Myocyte (in vitro differentiated cells): ENCODE measurements at regions not wholly inside any gene's neighbourhood (a gene's known extent, or its start where the extent isn't known, plus 50 kb on each side); places are given as distances from the start of the nearest gene placed in this dataset.
"Not testable (repeated sequence)": the region's sequence is repeated elsewhere in the genome, so short reads cannot be mapped to it uniquely, and the experiment has no call there.

Experiments used
- DNase-seq: peaks from one replicate; pipeline ENCODE4 v3.0.0-alpha.2; 2012; ENCODE audit warnings: low read depth

GRCh38 chr17:33932996-33933395, 322.1 kb upstream of the CCL2 start:
- DNase-seq = no peak

DNA sequence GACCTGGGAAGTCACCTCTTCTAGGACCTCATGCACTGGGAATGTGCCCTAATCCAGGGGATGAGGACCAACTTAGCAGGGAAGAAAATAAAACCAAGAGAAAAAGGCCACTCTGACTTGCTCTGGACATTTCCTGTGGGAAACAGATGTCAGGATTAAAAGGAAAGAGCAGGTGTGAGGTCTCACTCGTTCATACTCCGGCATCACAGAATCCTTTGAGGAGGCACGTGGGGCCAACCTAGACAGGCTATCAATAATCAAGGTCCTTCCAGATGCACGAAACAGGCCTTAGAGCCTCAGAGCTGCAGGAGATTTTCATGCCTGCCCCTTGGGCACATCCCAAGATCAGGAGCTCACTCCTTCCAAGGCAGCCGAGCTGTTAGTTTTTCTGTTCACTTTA, 321.5 kb upstream of the CCL2 start:
- no peak for DNase-seq

GRCh38 chr17:33934696-33935095, 320.4 kb upstream of the CCL2 start:
- no peak for DNase-seq

DNA sequence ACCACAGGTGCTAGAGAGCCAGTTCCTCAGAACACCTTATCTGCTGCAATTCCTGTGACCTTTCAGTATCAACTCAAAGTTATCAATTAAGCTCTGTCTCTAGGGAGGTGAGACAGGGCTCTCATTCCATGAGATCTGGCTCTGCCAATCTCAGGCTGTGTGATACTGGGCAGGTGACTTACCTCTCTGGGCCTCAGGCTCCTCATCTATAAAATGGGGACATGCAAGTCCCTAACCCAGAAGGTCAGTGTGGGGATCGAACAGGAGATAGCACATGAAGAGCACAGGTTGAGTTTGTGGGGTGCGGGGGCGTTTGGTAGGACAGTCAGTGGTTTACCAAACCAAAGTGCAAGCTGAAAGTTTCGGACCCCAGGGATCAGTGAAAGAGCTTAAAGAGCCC, 319.3 kb upstream of the CCL2 start:
- DNase-seq = no peak

GRCh38 chr17:33936764-33937163, 318.3 kb upstream of the CCL2 start:
- no peak for DNase-seq

DNA sequence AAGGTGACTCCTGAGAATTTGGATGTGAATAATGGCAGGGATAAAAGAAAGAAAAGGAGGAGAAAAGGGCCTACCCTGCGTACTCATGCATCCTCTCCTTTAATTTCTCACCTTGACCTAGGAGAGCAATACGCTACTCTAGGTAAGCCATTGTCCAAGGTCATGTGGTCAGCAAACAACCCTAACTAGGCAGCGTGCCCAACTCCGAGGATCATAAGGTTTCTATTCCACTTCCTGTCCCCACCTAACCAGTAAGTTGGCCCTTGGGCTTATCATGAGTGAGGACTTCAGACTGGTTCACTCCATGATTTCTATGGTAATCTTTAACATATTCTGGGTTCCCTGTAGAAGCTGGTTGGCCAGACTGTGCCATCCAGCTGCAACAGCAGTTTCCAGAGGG, 315.1 kb upstream of the CCL2 start:
- DNase-seq = no peak

DNA sequence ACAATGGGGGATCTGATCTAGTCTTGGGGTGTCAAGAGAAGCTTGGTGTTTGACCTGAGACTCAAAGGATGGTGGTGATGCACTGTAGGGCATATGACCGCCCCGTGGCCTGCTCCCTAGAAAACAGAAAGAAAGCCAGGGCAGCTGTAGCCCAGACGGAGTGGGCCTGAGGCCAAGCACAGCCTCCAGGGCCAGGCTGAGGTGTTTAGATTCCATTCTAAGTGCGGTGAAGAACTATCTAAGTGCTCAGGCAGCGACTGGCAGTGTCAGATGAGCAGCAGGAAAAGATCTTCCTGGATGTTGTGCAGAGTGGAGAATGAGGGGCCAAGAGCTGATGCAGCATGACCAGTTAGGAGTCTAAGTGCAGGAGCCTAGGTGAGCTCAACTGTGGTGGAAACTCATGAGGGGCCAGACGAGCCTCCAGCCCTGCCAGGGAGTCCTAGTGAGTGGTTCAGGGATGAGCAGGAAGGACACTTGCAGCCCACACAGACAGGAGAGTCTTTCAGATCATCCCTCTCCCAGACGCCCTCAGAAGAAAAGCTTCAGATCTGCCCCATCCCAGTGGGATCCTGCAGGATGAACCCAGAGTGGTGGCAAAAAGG, 314.2 kb upstream of the CCL2 start:
- DNase-seq = no peak

DNA sequence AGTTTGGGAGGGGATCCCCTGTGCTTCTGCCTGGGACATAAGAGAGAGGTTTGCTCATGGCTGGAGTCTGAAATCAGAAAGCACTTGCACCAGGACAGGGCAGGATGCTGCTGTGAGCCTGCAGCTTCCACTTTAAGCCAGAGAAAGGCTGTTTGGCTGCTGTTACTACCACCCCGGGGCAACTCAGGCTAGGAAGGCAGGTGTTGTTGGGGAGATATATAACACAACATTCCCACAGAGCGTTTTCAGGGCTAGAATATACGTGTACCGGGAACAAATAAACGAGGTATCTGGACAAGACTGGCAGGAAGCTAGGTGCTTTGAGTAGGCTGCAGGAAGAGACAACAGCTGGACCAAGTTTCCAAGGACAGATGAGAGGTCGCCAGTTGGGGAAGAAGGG, 313.3 kb upstream of the CCL2 start:
- DNase-seq = no peak

DNA sequence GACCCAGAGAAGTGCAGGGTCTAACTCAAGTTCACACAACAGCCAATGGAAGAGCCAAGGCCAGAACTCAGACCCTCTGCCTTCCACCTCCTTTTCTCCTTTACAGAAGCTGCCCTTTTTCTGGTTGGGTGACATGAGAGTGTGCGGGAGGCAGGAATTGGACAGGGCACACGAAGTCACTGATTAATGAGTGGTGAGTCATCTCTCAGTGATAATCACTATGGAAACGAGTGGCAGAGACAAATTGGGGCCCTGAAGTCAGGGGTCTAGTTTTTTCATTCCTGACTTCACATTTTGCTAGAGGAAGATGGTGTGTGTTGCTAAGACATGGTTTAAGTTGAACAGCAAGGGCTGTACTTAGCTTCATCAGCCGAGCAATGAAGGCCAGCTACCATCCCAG, 312.7 kb upstream of the CCL2 start:
- DNase-seq = no peak

GRCh38 chr17:33944412-33944811, 310.7 kb upstream of the CCL2 start:
- DNase-seq = no peak

DNA sequence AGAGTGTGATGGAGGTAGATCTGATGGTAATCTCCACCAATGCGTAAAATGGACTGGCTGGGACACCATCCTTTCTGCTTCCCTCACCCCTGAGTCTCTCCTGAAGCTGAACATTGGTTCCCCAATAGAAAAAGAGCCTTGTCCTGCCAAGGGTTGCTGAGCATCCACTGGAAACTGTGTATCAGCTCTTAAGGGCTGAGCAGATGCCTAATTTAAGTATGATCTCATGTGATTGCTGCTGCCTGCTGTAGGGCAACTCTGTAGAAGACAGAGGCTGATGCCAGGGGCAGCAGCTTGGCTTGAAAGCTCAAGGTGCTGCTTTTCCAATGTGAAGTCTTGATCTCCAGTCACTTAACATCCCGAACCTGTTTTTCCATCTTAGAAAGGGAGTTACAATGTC, 310.3 kb upstream of the CCL2 start:
- no peak for DNase-seq

- no peak for DNase-seq
These were observed 309.2 kb upstream of the CCL2 start for GRCh38 chr17:33945646-33946546.

DNA sequence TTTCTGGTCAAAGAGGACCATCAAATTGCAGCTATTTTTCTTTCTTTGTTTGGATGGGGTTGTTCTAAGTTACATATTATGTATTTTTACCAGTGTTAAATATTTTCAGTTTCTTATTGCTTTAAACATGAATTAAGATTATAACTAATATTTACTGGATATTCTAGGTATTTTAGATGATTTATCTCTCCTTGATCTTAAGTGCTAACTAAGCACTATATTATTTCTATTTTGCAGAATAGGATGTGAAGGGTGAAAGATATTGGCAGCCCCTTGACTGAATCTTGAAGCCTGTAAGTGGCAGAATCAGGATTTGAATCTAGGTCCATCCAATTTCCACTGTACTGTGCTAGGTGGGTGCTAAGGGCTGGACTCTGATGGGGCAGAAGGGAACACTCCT, 307.3 kb upstream of the CCL2 start:
- DNase-seq = no peak

- no peak for DNase-seq
These were observed 306.8 kb upstream of the CCL2 start for GRCh38 chr17:33948309-33948708.

DNA sequence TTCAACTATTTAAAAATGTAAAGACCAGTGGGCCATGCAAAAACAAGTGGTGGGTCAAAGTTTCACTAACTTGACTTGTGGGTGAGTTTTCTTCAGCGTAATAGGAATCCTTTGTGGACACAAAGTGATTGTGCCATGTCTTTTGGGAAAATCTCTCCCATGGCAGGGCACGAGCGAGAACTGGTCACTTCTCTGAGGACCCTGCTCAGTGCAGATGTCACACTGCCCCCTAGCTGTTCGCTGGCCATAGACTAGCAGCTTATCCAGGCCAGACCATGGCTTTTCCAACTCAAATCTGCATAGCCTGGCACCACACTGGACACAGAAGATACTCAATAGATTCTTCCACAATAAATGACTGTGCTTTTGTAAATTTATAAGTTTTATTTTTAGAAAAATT, 306.0 kb upstream of the CCL2 start:
- no peak for DNase-seq

GRCh38 chr17:33950061-33950460, 305.0 kb upstream of the CCL2 start:
- no peak for DNase-seq

DNA sequence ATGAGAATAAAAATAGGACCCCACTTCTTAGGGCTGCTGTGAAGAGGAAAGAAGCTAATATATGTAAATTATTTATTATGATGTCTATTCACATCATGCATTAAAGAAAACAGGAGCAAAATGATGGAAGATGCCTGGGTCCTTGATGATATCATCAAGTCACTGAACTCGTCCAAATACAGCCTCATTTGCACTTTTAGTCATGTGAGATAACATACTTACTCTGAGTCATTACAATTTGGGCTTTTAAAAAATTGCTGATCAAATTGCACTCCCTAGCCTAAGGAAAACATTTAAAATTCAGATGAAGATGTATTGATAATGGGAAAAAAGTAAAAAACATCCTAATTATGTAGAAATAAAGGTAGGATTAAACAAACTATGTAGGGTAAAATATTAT, 302.7 kb upstream of the CCL2 start:
- DNase-seq = no peak

GRCh38 chr17:33954597-33954996, 300.5 kb upstream of the CCL2 start:
- no peak for DNase-seq

GRCh38 chr17:33955461-33955860, 299.6 kb upstream of the CCL2 start:
- DNase-seq = no peak

DNA sequence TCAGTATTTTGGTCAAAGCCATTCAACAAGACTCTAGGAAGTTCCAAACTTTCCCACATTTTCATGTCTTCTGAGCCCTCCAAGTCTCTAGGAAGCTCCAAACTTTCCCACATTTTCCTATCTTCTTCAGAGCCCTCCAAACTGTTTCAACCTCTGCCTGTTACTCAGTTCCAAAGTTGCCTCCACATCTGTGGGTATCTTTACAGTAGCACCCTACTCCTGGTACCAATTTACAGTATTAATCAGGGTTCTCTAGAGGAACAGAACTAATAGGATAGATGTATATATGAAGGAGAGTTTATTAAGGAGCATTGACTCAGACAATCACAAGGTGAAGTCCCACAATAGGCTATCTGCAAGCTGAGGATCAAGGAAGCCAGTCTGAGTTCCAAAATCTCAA, 296.0 kb upstream of the CCL2 start:
- DNase-seq = not testable (repeated sequence)

GRCh38 chr17:33962857-33963655, 292.0 kb upstream of the CCL2 start:
- DNase-seq = no peak

GRCh38 chr17:33964344-33964979, 290.6 kb upstream of the CCL2 start:
- DNase-seq = no peak
